ENCODE measurements at regions not wholly inside any gene's neighbourhood (a gene's known extent, or its start where the extent isn't known, plus 50 kb on each side); places are given as distances from the start of the nearest gene placed in this dataset.

GRCh38 chr6:5937169-5937909 is 69.4 kb downstream of the NRN1 start:
- Histone ChIP-seq H3K9me3 (ENCODE audit: control insufficient read depth, low read depth, low read length) (no peaks in the 10 kb centered on the region), H3K79me2 (ENCODE audit: insufficient read depth, low read length) (no peaks in the 10 kb centered on the region), H4K20me1 (ENCODE audit: control insufficient read depth, insufficient read depth, insufficient read length) (no peaks in the 10 kb centered on the region), H2BK5ac (ENCODE audit: insufficient read length, low read length) (no peak overlapping the region), H3K27ac (ENCODE audit: insufficient read length, low read depth, low read length) (no peak overlapping the region), H3T11ph (ENCODE audit: low read length) (no peak overlapping the region), H3K23me2 (ENCODE audit: insufficient read length, low read depth, low read length, poor library complexity, severe bottlenecking) (no peaks in the 10 kb centered on the region), H2BK20ac (ENCODE audit: low read depth, low read length, poor library complexity, severe bottlenecking) (no peak overlapping the region), H3K4ac (ENCODE audit: low read depth, low read length) (no peak overlapping the region), H3K4me1 (ENCODE audit: insufficient read depth, low read length) (no peaks in the 10 kb centered on the region), H3K18ac (ENCODE audit: insufficient read length, low read depth, low read length) (no peak overlapping the region), H3K27me3 (ENCODE audit: insufficient read depth, low read length) (no peaks in the 10 kb centered on the region), H4K8ac (replicated peaks; ENCODE audit: insufficient read length, low read depth, low read length) (no peak overlapping the region), H4K91ac (ENCODE audit: insufficient read length, low read depth, low read length) (no peak overlapping the region), H3K9ac (ENCODE audit: extremely low read depth, insufficient read length, low read length) (no peak overlapping the region), H3K56ac (ENCODE audit: insufficient read length, low read depth, low read length) (no peak overlapping the region), H2AK5ac (ENCODE audit: insufficient read length, low read length) (no peak overlapping the region), H2AFZ (ENCODE audit: low read length) (no peak overlapping the region), H4K5ac (ENCODE audit: insufficient read length, low read depth, low read length) (no peak overlapping the region), H2BK15ac (ENCODE audit: low read depth, low read length) (no peak overlapping the region), H3K14ac (ENCODE audit: insufficient read depth, low read length) (no peak overlapping the region), H2BK12ac (ENCODE audit: insufficient read length, low read depth, low read length) (no peak overlapping the region), H3K79me1 (ENCODE audit: insufficient read depth, low read depth, low read length, poor library complexity, severe bottlenecking) (no peaks in the 10 kb centered on the region), H3K23ac (ENCODE audit: insufficient read length, low read depth, low read length) (no peak overlapping the region), H3K4me2 (ENCODE audit: insufficient read depth, insufficient read length, low read length) (no peak overlapping the region), H2BK120ac (ENCODE audit: low read depth, low read length, poor library complexity, severe bottlenecking) (no peak overlapping the region)
- Mint-ChIP-seq H3K27ac (no peak overlapping the region), H3K4me3 (no peak overlapping the region), H3K9me3 (peaks cover 2 to 9% of the 10 kb centered on the region in 2 experiments; a peak in 4 of 5 replicates), H3K4me1 (0 out of 4 replicates have a peak, but pooled peaks cover 0 to 4% of the 10 kb centered on the region in 2 experiments), H3K27me3 (ENCODE audit: low read depth) (peaks cover 7% of the 10 kb centered on the region; the same call in 1 of the 2 replicates), H3K36me3 (ENCODE audit: insufficient read depth in 1 of 3, low read depth in 3 of 3) (peaks cover 0 to 4% (median 0%) of the 10 kb centered on the region in 3 experiments; a peak in 2 of 7 replicates)
- DNase-seq, result no peak
- no peak for TF ChIP-seq CTCF (conservative IDR thresholded peaks at IDR 0.05)
- no CpG with 5 or more reads among the region's 14 CpGs for WGBS (ENCODE audit: extremely low coverage, insufficient read length, low lambda C conversion rate)
